ENCODE measurements at regions not wholly inside any gene's neighbourhood (a gene's known extent, or its start where the extent isn't known, plus 50 kb on each side); places are given as distances from the start of the nearest gene placed in this dataset.

- TF ChIP-seq CHD1 (IDR thresholded peaks at IDR 0.05; ENCODE audit: low read depth, low read length) (no peak), GATAD2B (conservative IDR thresholded peaks at IDR 0.05; ENCODE audit: low read depth) (no peak; the same call in 1 of the 2 replicates), RAD51 (IDR thresholded peaks at IDR 0.05) (no peak), GABPA (IDR thresholded peaks at IDR 0.05; ENCODE audit: low read depth) (no peak; the same call in 1 of the 2 replicates), ATF2 (IDR thresholded peaks at IDR 0.05; ENCODE audit: low read length) (peak; percentile 83; the same call in 1 of the 2 replicates), SUPT20H (IDR thresholded peaks at IDR 0.05; ENCODE audit: borderline replicate concordance, control insufficient read depth, low read depth, low read length) (no peak), CTCF (IDR thresholded peaks at IDR 0.05 in 2 of 3, conservative IDR thresholded peaks at IDR 0.05 in 1 of 3; ENCODE audit: control insufficient read depth in 2 of 3, extremely low read depth in 1 of 3, insufficient read depth in 1 of 3, low read depth in 3 of 3, low read length in 3 of 3) (peak in 2 of 3 experiments; percentile 16 to 19; a peak in 1 of 6 replicates), CBFB (IDR thresholded peaks at IDR 0.05; ENCODE audit: low read depth) (no peak), CBX3 (IDR thresholded peaks at IDR 0.05; ENCODE audit: borderline replicate concordance, low read depth) (no peak), SMAD1 (IDR thresholded peaks at IDR 0.05; ENCODE audit: low read depth, partially characterized antibody) (no peak), USF2 (IDR thresholded peaks at IDR 0.05; ENCODE audit: borderline replicate concordance, low read depth, low read length) (no peak), E2F8 (IDR thresholded peaks at IDR 0.05; ENCODE audit: low read depth, partially characterized antibody) (no peak), EGR1 (IDR thresholded peaks at IDR 0.05; ENCODE audit: borderline replicate concordance in 1 of 2, low read depth in 2 of 2, low read length in 2 of 2) (peak in 1 of 2 experiments; percentile 68; a peak in 1 of 3 replicates), POLR2AphosphoS2 (IDR thresholded peaks at IDR 0.05; ENCODE audit: low read depth, low read length) (no peak; the same call in 1 of the 2 replicates), RBBP5 (conservative IDR thresholded peaks at IDR 0.05) (no peak), SIX5 (IDR thresholded peaks at IDR 0.05; ENCODE audit: low read depth, low read length, severe bottlenecking) (no peak), YBX1 (IDR thresholded peaks at IDR 0.05) (no peak), TBL1XR1 (IDR thresholded peaks at IDR 0.05; ENCODE audit: low read depth, low read length) (peak; percentile 71), IKZF1 (conservative IDR thresholded peaks at IDR 0.05) (peak; percentile 93), ZNF24 (IDR thresholded peaks at IDR 0.05) (peak; percentile 51; the same call in 1 of the 2 replicates), NR2C1 (IDR thresholded peaks at IDR 0.05) (no peak), MTA3 (IDR thresholded peaks at IDR 0.05; ENCODE audit: borderline replicate concordance, low read length) (no peak; the same call in 1 of the 2 replicates)
Measured at GRCh38 chr12:124453419-124454351, 113.7 kb downstream of the NCOR2 start (continued).

Measured in GM12878 (cell line).